GM12878 (cell line): ENCODE measurements at regions not wholly inside any gene's neighbourhood (a gene's known extent, or its start where the extent isn't known, plus 50 kb on each side); places are given as distances from the start of the nearest gene placed in this dataset.

Experiments used
- ATAC-seq: fragments of 200-7000 bp; cut with Tn5 transposase; 3 replicates; pipeline ENCODE4 v1.9.1; 2020; ENCODE audit warnings: mild to moderate bottlenecking, moderate library complexity
- BruUV-seq: library from RNA; stranded (reverse); fragments of 400-500 nt; replicated peaks from 2 replicates; lab custom pipeline; 2021; lab: Mats Ljungman, UMichigan
- CTCF ChIA-PET: fragments of 300-600 bp; sonication (Branson Sonifier 250); formaldehyde crosslinking; extraction: SDS; loops from one replicate; lab custom pipeline; 2021; ENCODE audit warnings: inconsistent platforms; lab: Yijun Ruan, JAX
- POLR2A ChIA-PET: fragments of 350-600 bp; formaldehyde crosslinking; extraction: SDS; loops from one replicate; lab custom pipeline; 2021; ENCODE audit warnings: inconsistent platforms; lab: Charles Lee
- RAD21 ChIA-PET: fragments of 300-600 bp; sonication (Branson Sonifier 250); formaldehyde crosslinking; loops from one replicate; lab custom pipeline; 2023; ENCODE audit warnings: antibody characterized with exemption; ENCODE audit not compliant: unreplicated experiment; lab: Charles Lee
- SMC1A ChIA-PET: fragments of 300-600 bp; sonication (Branson Sonifier 250); formaldehyde crosslinking; loops from one replicate; lab custom pipeline; 2023; ENCODE audit not compliant: unreplicated experiment, uncharacterized antibody; lab: Charles Lee
- DNase-seq: peaks from one replicate; pipeline ENCODE4 v3.0.0-alpha.2; 2011; ENCODE audit warnings: low read depth, low spot score
- FAIRE-seq: peaks from 3 replicates; lab custom pipeline; 2011; peaks lifted over from hg19 to GRCh38; lab: Jason Lieb, UNC
- H2AFZ ChIP-seq: 2 replicates; pipeline ENCODE4 v1.6.0; 2011; ENCODE audit warnings: low read depth, low read length, control low read depth; ENCODE audit not compliant: control insufficient read depth
- H3K27ac ChIP-seq: 2 replicates; pipeline ENCODE4 v1.5.1; 2011; ENCODE audit warnings: control low read depth; ENCODE audit not compliant: control insufficient read depth, insufficient read depth
- H3K27me3 ChIP-seq, 2 experiments: replicated peaks in 1 of 2; 2 replicates each; pipeline versions ENCODE4 v1.6.0 to v1.6.1; 2011; ENCODE audit warnings: low read length in 1 of 2; ENCODE audit not compliant: control insufficient read depth in 2 of 2, insufficient read depth in 2 of 2
- H3K36me3 ChIP-seq, 2 experiments: 2 replicates each; pipeline ENCODE4 v1.5.1; 2011; ENCODE audit warnings: low read length in 1 of 2; ENCODE audit not compliant: control insufficient read depth in 2 of 2, insufficient read depth in 2 of 2
- H3K4me1 ChIP-seq: 2 replicates; pipeline ENCODE4 v1.6.1; 2011; ENCODE audit warnings: mild to moderate bottlenecking, low read length, moderate library complexity, mixed read lengths; ENCODE audit not compliant: control insufficient read depth, insufficient read depth
- H3K4me2 ChIP-seq: 2 replicates; pipeline ENCODE4 v1.6.0; 2011; ENCODE audit warnings: control low read depth; ENCODE audit not compliant: control insufficient read depth, insufficient read depth
- H3K4me3 ChIP-seq: fragments of 200-600 bp; sonication (generic); 2 replicates; pipeline ENCODE4 v1.5.1; 2016
- H3K79me2 ChIP-seq: 2 replicates; pipeline ENCODE4 v1.6.0; 2011; ENCODE audit warnings: low read length; ENCODE audit not compliant: control insufficient read depth, insufficient read depth
- H3K9ac ChIP-seq: 2 replicates; pipeline ENCODE4 v1.8.0; 2011; ENCODE audit warnings: low read length, control low read depth, mixed read lengths; ENCODE audit not compliant: control insufficient read depth, insufficient read depth
- H3K9me3 ChIP-seq: replicated peaks from 3 replicates; pipeline ENCODE4 v1.5.1; 2011; ENCODE audit warnings: mild to moderate bottlenecking, low read length; ENCODE audit not compliant: control insufficient read depth, insufficient read depth
- H4K20me1 ChIP-seq: 2 replicates; pipeline ENCODE4 v1.6.0; 2011; ENCODE audit not compliant: control insufficient read depth, insufficient read depth
- ATF2 ChIP-seq: IDR thresholded peaks from 2 replicates; pipeline ENCODE4 v1.6.1; 2012; ENCODE audit warnings: low read length, inconsistent platforms
- BCL11A ChIP-seq: IDR thresholded peaks from 2 replicates; pipeline ENCODE4 v1.6.1; 2011; ENCODE audit warnings: low read depth, low read length
- FOXM1 ChIP-seq: IDR thresholded peaks from 2 replicates; pipeline ENCODE4 v1.6.1; 2012; ENCODE audit warnings: low read depth, mild to moderate bottlenecking, inconsistent platforms, low read length, moderate library complexity
- IRF4 ChIP-seq: IDR thresholded peaks from 2 replicates; pipeline ENCODE4 v1.6.1; 2011; ENCODE audit warnings: low read depth, low read length
- JUNB ChIP-seq: IDR thresholded peaks from 2 replicates; pipeline ENCODE4 v1.6.1; 2016; ENCODE audit warnings: antibody characterized with exemption, mild to moderate bottlenecking
- KAT2A ChIP-seq: conservative IDR thresholded peaks from 2 replicates; pipeline ENCODE4 v1.6.1; 2011; ENCODE audit warnings: low read depth, low read length; ENCODE audit not compliant: control insufficient read depth
- MEF2B ChIP-seq: fragments of 450-650 bp; IDR thresholded peaks from 2 replicates; pipeline ENCODE4 v1.6.1; 2018; ENCODE audit warnings: mild to moderate bottlenecking, moderate library complexity; ENCODE audit not compliant: partially characterized antibody, poor library complexity, severe bottlenecking
- MTA3 ChIP-seq: IDR thresholded peaks from 2 replicates; pipeline ENCODE4 v1.6.1; 2012; ENCODE audit warnings: low read length, inconsistent platforms, borderline replicate concordance
- POU2F2 ChIP-seq: IDR thresholded peaks from 3 replicates; pipeline ENCODE4 v1.6.1; 2011; ENCODE audit warnings: low read depth, mild to moderate bottlenecking, low read length, borderline replicate concordance
- RUNX3 ChIP-seq: IDR thresholded peaks from 2 replicates; pipeline ENCODE4 v1.6.1; 2012; ENCODE audit warnings: low read length, inconsistent platforms
- ZNF217 ChIP-seq: fragments of 450-650 bp; IDR thresholded peaks from 2 replicates; pipeline ENCODE4 v1.6.1; 2017; ENCODE audit warnings: antibody characterized with exemption, mild to moderate bottlenecking
- WGBS: methylation state at CpG from one replicate; pipeline ENCODE4 v1.1.6; 2016; ENCODE audit warnings: low lambda C conversion rate; ENCODE audit not compliant: insufficient replicate concordance, insufficient coverage; ENCODE audit errors: missing lambda C conversion rate; 5-methylcytosine and 5-hydroxymethylcytosine counted together
- in situ Hi-C: fragments of 300-500 bp; cut with MboI; formaldehyde crosslinking; loops from 9 replicates; pipeline ENCODE4 v1.14.3; 2018; ENCODE audit warnings: mixed read lengths
- intact Hi-C: fragments of 100-400 bp; cut with micrococcal nuclease; formaldehyde crosslinking; loops from one replicate; pipeline ENCODE4 v1.14.2; 2022; ENCODE audit not compliant: unreplicated experiment

DNA sequence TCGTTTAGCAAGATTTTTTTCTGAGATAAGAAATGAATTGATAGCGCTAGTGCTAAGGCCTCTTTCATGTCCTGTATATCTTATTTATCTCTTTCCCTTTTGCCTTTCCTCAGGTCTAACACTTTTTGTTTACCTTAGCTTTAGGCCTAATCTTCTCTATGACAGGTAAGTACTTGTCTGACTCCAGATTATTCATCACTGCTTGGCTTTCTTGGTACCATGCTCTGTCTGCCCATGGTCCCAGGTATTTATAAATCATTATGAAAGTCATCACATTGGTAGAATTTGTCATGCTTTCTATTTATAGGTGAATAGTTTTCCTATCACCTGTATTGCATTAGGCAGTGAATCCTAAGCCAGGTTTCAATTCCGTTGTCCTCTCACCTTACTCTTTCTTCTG is 99.5 kb upstream of the CTSO start:
- Histone ChIP-seq H3K27me3 (no peaks in the 10 kb centered on the region), H3K9ac (no peak overlapping the region), H3K79me2 (no peaks in the 10 kb centered on the region), H2AFZ (no peak overlapping the region)
- no peak for TF ChIP-seq BCL11A
- TF ChIP-seq JUNB: no peak
- no peak for TF ChIP-seq POU2F2
- no peak for TF ChIP-seq KAT2A
- no peak for TF ChIP-seq FOXM1
- TF ChIP-seq IRF4: no peak
- no peak for TF ChIP-seq MTA3
- no peak for TF ChIP-seq ATF2
- TF ChIP-seq RUNX3: no peak
- TF ChIP-seq ZNF217: no peak
- TF ChIP-seq MEF2B: no peak
- TF ChIP-seq, all 136 proteins: peak for 0
- in situ Hi-C loops (no loop called here), intact Hi-C loops (no loop called here)
- Histone ChIP-seq H3K36me3 (no peaks in the 10 kb centered on the region), H3K4me3 (no peak overlapping the region), H4K20me1 (no peaks in the 10 kb centered on the region), H3K4me1 (no peaks in the 10 kb centered on the region), H3K4me2 (no peak overlapping the region), H3K27ac (no peak overlapping the region), H3K9me3 (no peaks in the 10 kb centered on the region)
- no TSS peak for BruUV-seq
- CTCF ChIA-PET: interaction anchor here (0.9 kb wide), 1 partner anchor 60 kb away, joined by 3 read pairs; no protein-coding TSS in a partner anchor
- ATAC-seq: no peak
- FAIRE-seq: no peak
- RAD21 ChIA-PET: no interaction called here
- WGBS: 29% methylated on average over 3 of the region's 3 CpGs
- SMC1A ChIA-PET: no interaction called here
- DNase-seq: no peak
- POLR2A ChIA-PET: no interaction called here
